PFSK-1 (cell line): ENCODE measurements at regions not wholly inside any gene's neighbourhood (a gene's known extent, or its start where the extent isn't known, plus 50 kb on each side); places are given as distances from the start of the nearest gene placed in this dataset.

Experiments used
- FOXP2 ChIP-seq: optimal IDR thresholded peaks from 2 replicates; pipeline ENCODE3; 2011; ENCODE audit warnings: borderline replicate concordance, control low read depth, inconsistent platforms; ENCODE audit not compliant: insufficient read depth; ENCODE audit errors: extremely low read length, extremely low read depth
- POLR2AphosphoS5 ChIP-seq: IDR thresholded peaks from 2 replicates; pipeline ENCODE4 v1.6.1; 2012; ENCODE audit warnings: low read depth, mild to moderate bottlenecking, control low read depth, low read length, moderate library complexity
- REST ChIP-seq, 2 experiments: IDR thresholded peaks; 2 replicates each; pipeline versions ENCODE4 v1.6.1 to v1.8.0; 2011 to 2012; ENCODE audit warnings: low read depth in 2 of 2, low read length in 2 of 2, control low read depth in 1 of 2, inconsistent platforms in 1 of 2, mild to moderate bottlenecking in 1 of 2, moderate library complexity in 1 of 2; ENCODE audit not compliant: insufficient read depth in 1 of 2
- SIN3A ChIP-seq: IDR thresholded peaks from 2 replicates; pipeline ENCODE4 v1.6.1; 2012; ENCODE audit warnings: mild to moderate bottlenecking, low read length, moderate library complexity, borderline replicate concordance; ENCODE audit not compliant: insufficient read depth
- TAF1 ChIP-seq: IDR thresholded peaks from 2 replicates; pipeline ENCODE4 v1.6.1; 2012; ENCODE audit warnings: low read length, control low read depth, borderline replicate concordance; ENCODE audit not compliant: insufficient read depth

GRCh38 chr6:82780334-82780733 lies 285.3 kb downstream of the UBE3D start:
- TF ChIP-seq POLR2AphosphoS5 = no peak
- TF ChIP-seq SIN3A = no peak
- no peak for TF ChIP-seq REST (IDR thresholded peaks at IDR 0.05; ENCODE audit: insufficient read depth in 1 of 2, low read depth in 2 of 2, low read length in 2 of 2)
- no peak for TF ChIP-seq FOXP2
- TF ChIP-seq TAF1 = no peak

GRCh38 chr6:82781620-82782204 lies 283.9 kb downstream of the UBE3D start:
- TF ChIP-seq FOXP2 (no peak), REST (IDR thresholded peaks at IDR 0.05; ENCODE audit: insufficient read depth in 1 of 2, low read depth in 2 of 2, low read length in 2 of 2) (no peak), SIN3A (no peak), POLR2AphosphoS5 (no peak), TAF1 (no peak)

GRCh38 chr6:82783587-82784236 lies 281.9 kb downstream of the UBE3D start:
- no peak for TF ChIP-seq FOXP2
- no peak for TF ChIP-seq TAF1
- TF ChIP-seq POLR2AphosphoS5 = no peak
- no peak for TF ChIP-seq REST (IDR thresholded peaks at IDR 0.05; ENCODE audit: insufficient read depth in 1 of 2, low read depth in 2 of 2, low read length in 2 of 2)
- TF ChIP-seq SIN3A = no peak

- TF ChIP-seq POLR2AphosphoS5 (no peak), SIN3A (no peak), FOXP2 (no peak), TAF1 (no peak), REST (IDR thresholded peaks at IDR 0.05; ENCODE audit: insufficient read depth in 1 of 2, low read depth in 2 of 2, low read length in 2 of 2) (no peak)
Observed at GRCh38 chr6:82785206-82785605, 280.4 kb downstream of the UBE3D start.
